ENCODE measurements at regions not wholly inside any gene's neighbourhood (a gene's known extent, or its start where the extent isn't known, plus 50 kb on each side); places are given as distances from the start of the nearest gene placed in this dataset.

- no peak for TF ChIP-seq CTCF (IDR thresholded peaks at IDR 0.05; ENCODE audit: poor library complexity, severe bottlenecking)
- H3K27me3 ChIP-seq (ENCODE audit: insufficient read depth, poor library complexity, severe bottlenecking), result no peaks in the 10 kb centered on the region
These were observed 140.1 kb upstream of the UNC5B start for GRCh38 chr10:71072131-71072822.

GRCh38 chr10:71072823-71073210, 139.6 kb upstream of the UNC5B start:
- no peaks in the 10 kb centered on the region for H3K27me3 ChIP-seq (ENCODE audit: insufficient read depth, poor library complexity, severe bottlenecking)
- H3K27ac ChIP-seq (ENCODE audit: poor library complexity, severe bottlenecking), result no peak overlapping the region
- TF ChIP-seq CTCF (IDR thresholded peaks at IDR 0.05; ENCODE audit: poor library complexity, severe bottlenecking), result no peak
- no peaks in the 10 kb centered on the region for H3K36me3 ChIP-seq (ENCODE audit: low read depth)
- H3K9me3 ChIP-seq (ENCODE audit: severe bottlenecking), result no peaks in the 10 kb centered on the region
- DNase-seq (ENCODE audit: low spot score) (no peak), ATAC-seq (ENCODE audit: low read depth) (no peak)
- peaks cover 12% of the 10 kb centered on the region for H3K4me1 ChIP-seq (ENCODE audit: insufficient read depth, poor library complexity, severe bottlenecking)
- H3K4me3 ChIP-seq (ENCODE audit: severe bottlenecking), result no peak overlapping the region

More at GRCh38 chr10:71072131-71072822, 140.1 kb upstream of the UNC5B start:
- DNase-seq (ENCODE audit: low spot score) (no peak), ATAC-seq (ENCODE audit: low read depth) (no peak)
- Histone ChIP-seq H3K9me3 (ENCODE audit: severe bottlenecking) (no peaks in the 10 kb centered on the region), H3K4me1 (ENCODE audit: insufficient read depth, poor library complexity, severe bottlenecking) (peaks cover 12% of the 10 kb centered on the region), H3K4me3 (ENCODE audit: severe bottlenecking) (no peak overlapping the region), H3K27ac (ENCODE audit: poor library complexity, severe bottlenecking) (no peak overlapping the region), H3K36me3 (ENCODE audit: low read depth) (no peaks in the 10 kb centered on the region)

- Histone ChIP-seq H3K4me1 (ENCODE audit: insufficient read depth, poor library complexity, severe bottlenecking) (peaks cover 12% of the 10 kb centered on the region), H3K27me3 (ENCODE audit: insufficient read depth, poor library complexity, severe bottlenecking) (no peaks in the 10 kb centered on the region), H3K4me3 (ENCODE audit: severe bottlenecking) (no peak overlapping the region), H3K27ac (ENCODE audit: poor library complexity, severe bottlenecking) (no peak overlapping the region), H3K36me3 (ENCODE audit: low read depth) (no peaks in the 10 kb centered on the region), H3K9me3 (ENCODE audit: severe bottlenecking) (no peaks in the 10 kb centered on the region)
- peak; percentile 22 for DNase-seq (ENCODE audit: low spot score)
- no peak for TF ChIP-seq CTCF (IDR thresholded peaks at IDR 0.05; ENCODE audit: poor library complexity, severe bottlenecking)
- ATAC-seq (ENCODE audit: low read depth), result no peak
These were observed 138.8 kb upstream of the UNC5B start for GRCh38 chr10:71073451-71074175.

- no peak overlapping the region for H3K4me3 ChIP-seq (ENCODE audit: severe bottlenecking)
- ATAC-seq (ENCODE audit: low read depth), result no peak
- H3K36me3 ChIP-seq (ENCODE audit: low read depth), result no peaks in the 10 kb centered on the region
- H3K9me3 ChIP-seq (ENCODE audit: severe bottlenecking), result no peaks in the 10 kb centered on the region
- DNase-seq (ENCODE audit: low spot score), result peak; percentile 33
- peaks cover 8% of the 10 kb centered on the region for H3K4me1 ChIP-seq (ENCODE audit: insufficient read depth, poor library complexity, severe bottlenecking)
- H3K27ac ChIP-seq (ENCODE audit: poor library complexity, severe bottlenecking), result no peak overlapping the region
- H3K27me3 ChIP-seq (ENCODE audit: insufficient read depth, poor library complexity, severe bottlenecking), result no peaks in the 10 kb centered on the region
- TF ChIP-seq CTCF (IDR thresholded peaks at IDR 0.05; ENCODE audit: poor library complexity, severe bottlenecking), result no peak
These were observed 138.1 kb upstream of the UNC5B start for GRCh38 chr10:71074176-71074755.

Measured in RWPE2 (cell line).